SU-DHL-6 (cell line): ENCODE measurements at regions not wholly inside any gene's neighbourhood (a gene's known extent, or its start where the extent isn't known, plus 50 kb on each side); places are given as distances from the start of the nearest gene placed in this dataset.

ENCODE experiments used
- H2AFZ ChIP-seq: fragments of 200-600 bp; sonication (generic); 2 replicates; pipeline ENCODE4 v1.6.1; 2014; ENCODE audit warnings: low read depth, mild to moderate bottlenecking, moderate library complexity, mixed read lengths, antibody characterized with exemption, low read length; ENCODE audit not compliant: severe bottlenecking
- H3F3A ChIP-seq: fragments of 200-600 bp; shearing (Covaris generic); 2 replicates; pipeline ENCODE4 v1.6.0; 2016; ENCODE audit warnings: antibody characterized with exemption, mild to moderate bottlenecking; ENCODE audit not compliant: insufficient read depth
- H3K27ac ChIP-seq: fragments of 200-600 bp; sonication (generic); 2 replicates; pipeline ENCODE4 v1.5.1; 2016; ENCODE audit warnings: low read depth, mild to moderate bottlenecking, low read length, moderate library complexity, mixed read lengths
- H3K27me3 ChIP-seq: fragments of 200-600 bp; sonication (generic), shearing (Covaris generic); 2 replicates; pipeline ENCODE4 v1.6.0; 2014; ENCODE audit warnings: mild to moderate bottlenecking, low read length
- H3K36me3 ChIP-seq: fragments of 200-600 bp; sonication (generic); 2 replicates; pipeline ENCODE4 v1.6.1; 2014; ENCODE audit warnings: mild to moderate bottlenecking, low read length, mixed read lengths
- H3K4me2 ChIP-seq: fragments of 300-600, 200-600 bp; shearing (Covaris generic), sonication (generic); 2 replicates; pipeline ENCODE4 v1.6.0; 2014; ENCODE audit warnings: low read length, low read depth, mild to moderate bottlenecking; ENCODE audit not compliant: poor library complexity, severe bottlenecking
- H3K4me3 ChIP-seq: fragments of 200-600 bp; sonication (generic); 2 replicates; pipeline ENCODE4 v1.5.1; 2014; ENCODE audit warnings: antibody characterized with exemption, low read length, mild to moderate bottlenecking, mixed read lengths; ENCODE audit not compliant: insufficient read depth, poor library complexity, severe bottlenecking
- H3K79me2 ChIP-seq: fragments of 200-600 bp; sonication (generic); 2 replicates; pipeline ENCODE4 v1.6.1; 2014; ENCODE audit warnings: mild to moderate bottlenecking, low read length, moderate library complexity; ENCODE audit not compliant: insufficient read depth
- H3K9ac ChIP-seq: fragments of 200-600 bp; sonication (generic); 2 replicates; pipeline ENCODE4 v1.7.0; 2014; ENCODE audit warnings: mild to moderate bottlenecking, low read length
- H3K9me2 ChIP-seq: fragments of 200-600 bp; sonication (generic); replicated peaks from 2 replicates; pipeline ENCODE4 v1.6.1; 2014; ENCODE audit warnings: low read length; ENCODE audit not compliant: insufficient read depth
- H3K9me3 ChIP-seq: fragments of 200-600 bp; sonication (generic); 2 replicates; pipeline ENCODE4 v1.6.1; 2014; ENCODE audit warnings: low read length, mixed read lengths; ENCODE audit not compliant: insufficient read depth
- H4K20me1 ChIP-seq: fragments of 200-600 bp; sonication (generic); 2 replicates; pipeline ENCODE4 v1.6.1; 2014; ENCODE audit warnings: low read depth, mild to moderate bottlenecking, antibody characterized with exemption, low read length, moderate library complexity, mixed read lengths
- CTCF ChIP-seq: fragments of 200-600 bp; sonication (generic); IDR thresholded peaks from one replicate; pipeline ENCODE4 v1.5.1; 2017; ENCODE audit warnings: antibody characterized with exemption, mild to moderate bottlenecking, low read length, moderate library complexity; ENCODE audit not compliant: insufficient read depth, poor library complexity, severe bottlenecking
- EZH2phosphoT487 ChIP-seq: fragments of 200-600 bp; sonication (generic), shearing (Covaris generic); conservative IDR thresholded peaks from 2 replicates; pipeline ENCODE4 v1.6.1; 2018; ENCODE audit warnings: mild to moderate bottlenecking, antibody characterized with exemption, low read length, moderate library complexity, mixed read lengths

- Histone ChIP-seq H3K79me2 (no peaks in the 10 kb centered on the region), H3K36me3 (0 out of 2 replicates have a peak, but pooled peaks cover 5% of the 10 kb centered on the region), H3K9me2 (no peaks in the 10 kb centered on the region), H3K27ac (no peak overlapping the region), H3K9ac (no peak overlapping the region), H3K27me3 (no peaks in the 10 kb centered on the region), H4K20me1 (no peaks in the 10 kb centered on the region), H3F3A (peaks cover 20% of the 10 kb centered on the region), H2AFZ (no peak overlapping the region), H3K9me3 (peaks cover 12% of the 10 kb centered on the region; the same call in 1 of the 2 replicates), H3K4me2 (no peak overlapping the region), H3K4me3 (no peak overlapping the region)
- TF ChIP-seq CTCF (no peak), EZH2phosphoT487 (no peak)
Measured at GRCh38 chr13:33751151-33751550, 66.8 kb upstream of the RFC3 start.

- peak overlapping the region; percentile 5 for H2AFZ ChIP-seq
- H3K4me3 ChIP-seq, result no peak overlapping the region
- H3K36me3 ChIP-seq, result 0 out of 2 replicates have a peak, but pooled peaks cover 2% of the 10 kb centered on the region
- H3K27ac ChIP-seq, result peak overlapping the region; percentile 2; the same call in 1 of the 2 replicates
- H3K9me2 ChIP-seq, result no peaks in the 10 kb centered on the region
- TF ChIP-seq EZH2phosphoT487 (no peak), CTCF (no peak)
- no peaks in the 10 kb centered on the region for H4K20me1 ChIP-seq
- H3K9ac ChIP-seq, result no peak overlapping the region
- H3K27me3 ChIP-seq, result no peaks in the 10 kb centered on the region
- peaks cover 12% of the 10 kb centered on the region; the same call in 1 of the 2 replicates for H3K9me3 ChIP-seq
- no peak overlapping the region for H3K4me2 ChIP-seq
- H3K79me2 ChIP-seq, result no peaks in the 10 kb centered on the region
- peaks cover 18% of the 10 kb centered on the region; the same call in 1 of the 2 replicates for H3F3A ChIP-seq
Measured at GRCh38 chr13:33752094-33752493, 65.9 kb upstream of the RFC3 start.

GRCh38 chr13:33752597-33752996 lies 65.4 kb upstream of the RFC3 start:
- no peak overlapping the region for H3K4me3 ChIP-seq
- TF ChIP-seq EZH2phosphoT487 (no peak), CTCF (no peak)
- no peaks in the 10 kb centered on the region for H3K9me2 ChIP-seq
- no peaks in the 10 kb centered on the region for H4K20me1 ChIP-seq
- no peaks in the 10 kb centered on the region for H3K36me3 ChIP-seq
- H3F3A ChIP-seq, result peaks cover 18% of the 10 kb centered on the region; the same call in 1 of the 2 replicates
- H3K4me2 ChIP-seq, result no peak overlapping the region
- no peaks in the 10 kb centered on the region for H3K79me2 ChIP-seq
- H3K27me3 ChIP-seq, result no peaks in the 10 kb centered on the region
- no peak overlapping the region for H3K9ac ChIP-seq
- H2AFZ ChIP-seq, result peak overlapping the region; percentile 5
- H3K9me3 ChIP-seq, result peaks cover 11% of the 10 kb centered on the region; the same call in 1 of the 2 replicates
- no peak overlapping the region for H3K27ac ChIP-seq
